HuH-7.5 (cell line): ENCODE measurements at regions not wholly inside any gene's neighbourhood (a gene's known extent, or its start where the extent isn't known, plus 50 kb on each side); places are given as distances from the start of the nearest gene placed in this dataset.

Source experiments
- DNase-seq: peaks from one replicate; pipeline ENCODE4 v3.0.0; 2011; ENCODE audit warnings: low spot score

DNA sequence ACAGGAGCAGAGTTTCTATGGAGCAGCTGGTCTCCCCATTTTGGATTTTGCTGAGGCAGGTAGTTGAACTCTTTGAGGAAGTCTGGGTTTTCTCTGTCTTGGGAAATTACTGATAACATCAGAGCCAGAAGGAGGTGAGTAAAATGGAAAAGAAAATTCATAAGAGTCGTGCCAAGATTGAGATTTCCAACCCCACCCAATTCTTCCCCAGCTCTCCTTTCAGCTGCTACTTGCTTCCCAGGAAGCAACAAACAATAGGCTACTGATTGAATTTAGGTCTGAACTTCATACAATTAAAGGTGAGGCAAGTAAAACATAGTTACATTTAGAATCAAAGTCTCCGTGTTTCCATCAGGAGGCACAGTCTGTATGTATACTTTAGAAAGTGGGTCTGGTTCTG, 54.6 kb upstream of the EOLA2 start:
- DNase-seq, result no peak

DNA sequence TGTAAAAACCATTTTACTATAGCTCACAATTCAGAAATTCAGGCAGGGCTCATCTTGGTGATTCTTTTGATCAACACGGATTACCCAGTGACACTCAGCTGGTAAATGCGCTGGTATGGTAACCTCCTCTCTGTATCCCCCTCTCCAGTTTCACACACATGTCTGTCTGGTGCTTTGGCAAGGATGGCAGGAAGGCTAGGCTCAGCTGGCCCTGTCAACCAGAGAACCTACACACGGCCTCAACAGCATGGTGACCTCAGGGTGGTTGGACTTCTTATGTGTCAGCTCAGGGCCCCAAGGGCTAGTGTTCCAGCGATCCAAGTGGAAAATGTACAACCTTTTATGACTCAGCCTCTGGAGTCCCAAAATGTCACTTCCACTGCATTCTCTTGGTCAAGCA, 55.7 kb upstream of the EOLA2 start:
- DNase-seq, result no peak

- no peak for DNase-seq
Observed at GRCh38 chrX:149996515-149996914, 58.2 kb upstream of the EOLA2 start.

GRCh38 chrX:150005027-150005426, 66.7 kb upstream of the EOLA2 start:
- DNase-seq, result no peak

- no peak for DNase-seq
Observed at GRCh38 chrX:150007356-150007755, 69.1 kb upstream of the EOLA2 start.

DNA sequence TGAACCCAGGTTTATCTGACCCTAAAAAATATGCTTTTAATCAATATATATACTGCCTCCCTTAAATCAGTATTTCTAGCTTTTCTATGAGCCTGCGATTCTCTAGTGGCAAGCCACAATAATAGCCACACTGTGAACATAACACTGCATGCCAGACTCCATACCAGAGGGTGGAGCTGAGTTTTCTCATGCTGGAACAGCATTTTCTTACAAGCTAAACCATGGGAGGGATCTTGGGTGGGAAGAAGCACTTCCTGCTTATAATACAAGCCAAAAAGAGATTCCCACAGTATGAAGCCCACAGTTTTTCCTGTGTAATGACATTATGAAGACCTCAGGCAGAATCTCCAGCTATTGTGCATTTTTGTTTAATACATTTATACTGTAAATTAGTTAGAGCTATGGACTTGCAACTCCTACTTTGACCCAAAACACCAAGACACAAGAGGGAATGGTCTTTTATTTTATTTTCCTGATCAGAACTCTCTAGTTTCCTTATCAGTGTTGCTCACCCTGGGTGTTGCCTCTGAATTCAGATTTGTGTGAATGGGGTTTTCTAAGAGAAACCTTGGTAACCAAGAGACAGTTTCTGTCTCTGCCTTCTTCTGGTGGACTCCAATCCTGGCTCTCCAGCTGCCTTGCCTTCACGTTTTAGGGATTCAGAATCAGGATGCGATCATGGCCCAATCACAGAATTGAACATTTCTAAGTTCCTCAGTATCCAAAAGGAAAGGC, 74.5 kb upstream of the EOLA2 start:
- DNase-seq, result no peak

GRCh38 chrX:150014525-150014924, 76.2 kb upstream of the EOLA2 start:
- no peak for DNase-seq

GRCh38 chrX:150017868-150018267, 79.6 kb upstream of the EOLA2 start:
- DNase-seq, result no peak

GRCh38 chrX:150018931-150019361, 80.7 kb upstream of the EOLA2 start:
- no peak for DNase-seq

GRCh38 chrX:150028692-150029091, 90.4 kb upstream of the EOLA2 start:
- no peak for DNase-seq

DNA sequence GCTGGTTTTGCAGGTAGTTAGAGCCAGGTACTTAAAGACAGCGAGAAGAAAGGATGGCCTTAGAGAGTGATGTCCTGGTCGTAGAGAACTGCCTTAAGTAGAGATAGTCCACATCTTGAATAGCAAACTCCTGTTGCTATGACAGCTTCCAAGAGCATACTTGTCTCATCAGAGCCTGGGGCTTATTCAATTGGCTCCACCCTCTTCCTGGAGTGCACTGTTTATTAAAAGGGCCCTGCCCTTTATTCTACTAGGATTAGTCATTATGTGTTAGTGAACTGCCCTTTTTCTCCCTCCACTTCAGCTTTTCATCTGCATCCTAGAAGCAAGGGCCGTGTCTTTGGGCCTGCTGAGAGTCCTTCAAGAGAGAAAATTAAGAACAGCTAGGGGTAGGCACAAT, 94.5 kb upstream of the EOLA2 start:
- no peak for DNase-seq

GRCh38 chrX:150034788-150035187, 96.5 kb upstream of the EOLA2 start:
- no peak for DNase-seq

DNA sequence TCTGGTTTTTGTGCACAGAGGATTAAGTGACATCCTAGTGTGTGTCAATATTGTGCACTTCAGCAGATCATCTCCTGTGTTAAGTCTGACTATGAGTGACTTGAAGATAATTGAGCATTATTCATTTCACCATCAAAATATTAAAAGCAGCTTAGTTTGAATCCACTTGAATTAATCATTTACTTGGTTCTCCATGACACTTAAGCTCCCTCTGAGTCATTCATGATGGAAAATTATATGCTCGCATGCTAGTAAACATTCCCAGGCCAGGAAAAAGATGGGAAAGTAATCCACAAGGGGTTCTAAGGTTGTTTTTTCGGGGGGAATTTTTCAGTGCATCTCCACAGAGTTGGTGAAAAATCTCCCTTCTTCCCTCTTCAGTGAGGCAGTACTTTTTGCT, 97.2 kb upstream of the EOLA2 start:
- no peak for DNase-seq

DNA sequence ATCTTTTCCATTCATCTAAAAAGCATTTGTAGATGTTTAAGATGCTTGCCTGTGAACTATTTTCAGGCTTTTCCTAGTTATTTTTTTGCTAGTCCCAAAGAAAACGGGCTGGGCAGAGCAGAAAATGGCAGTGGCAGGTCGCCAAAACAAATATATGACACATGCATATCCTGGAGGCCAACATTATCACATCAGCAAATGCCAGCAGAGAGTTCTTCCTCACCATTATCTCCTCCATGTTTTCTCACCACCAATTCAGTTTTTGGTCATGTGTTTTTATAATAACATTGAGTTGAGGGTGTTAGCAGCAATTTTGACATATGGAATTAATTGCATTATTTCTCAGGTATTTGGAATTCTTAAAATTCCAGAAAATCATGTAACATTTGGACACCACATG, 97.9 kb upstream of the EOLA2 start:
- DNase-seq, result no peak

DNA sequence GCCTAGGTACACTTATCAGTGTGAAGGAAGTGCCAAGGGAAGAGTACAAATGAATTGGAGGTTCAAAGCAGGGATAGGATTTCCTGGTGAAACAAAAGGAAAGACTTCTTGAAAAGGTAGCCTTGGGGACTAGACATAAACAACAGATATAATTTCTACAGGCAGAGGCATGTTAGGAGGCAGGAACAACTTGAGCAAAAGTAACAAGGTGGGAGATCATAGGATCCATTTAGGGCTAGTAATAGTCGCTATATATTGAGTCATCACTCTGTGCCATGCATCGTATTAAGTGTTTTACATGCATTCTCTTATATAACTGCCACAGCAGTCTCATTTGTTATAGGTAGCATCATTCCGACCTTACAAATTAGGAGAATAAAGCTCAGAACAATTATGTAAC, 98.3 kb upstream of the EOLA2 start:
- no peak for DNase-seq

- DNase-seq, result no peak
Observed at GRCh38 chrX:150037041-150037440, 98.8 kb upstream of the EOLA2 start.

DNA sequence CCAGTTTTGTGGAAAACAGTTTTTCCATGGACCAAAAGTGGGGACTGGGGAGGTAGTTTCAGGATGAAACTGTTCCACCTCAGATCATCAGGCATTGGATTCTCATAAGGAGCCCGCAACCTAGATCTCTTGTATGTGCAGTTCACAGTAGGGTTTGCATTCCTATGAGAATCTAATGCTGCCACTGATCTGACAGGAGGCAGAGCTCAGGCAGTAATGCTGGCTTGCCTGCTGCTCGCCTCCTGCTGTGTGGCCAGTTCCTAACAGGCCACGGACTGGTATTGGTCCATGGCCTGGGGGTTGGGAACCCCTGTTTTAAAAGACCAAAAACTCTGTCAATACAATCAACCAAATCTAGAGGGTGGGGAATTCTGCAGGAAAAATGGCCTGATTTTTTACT, 100.0 kb upstream of the EOLA2 start:
- no peak for DNase-seq

DNA sequence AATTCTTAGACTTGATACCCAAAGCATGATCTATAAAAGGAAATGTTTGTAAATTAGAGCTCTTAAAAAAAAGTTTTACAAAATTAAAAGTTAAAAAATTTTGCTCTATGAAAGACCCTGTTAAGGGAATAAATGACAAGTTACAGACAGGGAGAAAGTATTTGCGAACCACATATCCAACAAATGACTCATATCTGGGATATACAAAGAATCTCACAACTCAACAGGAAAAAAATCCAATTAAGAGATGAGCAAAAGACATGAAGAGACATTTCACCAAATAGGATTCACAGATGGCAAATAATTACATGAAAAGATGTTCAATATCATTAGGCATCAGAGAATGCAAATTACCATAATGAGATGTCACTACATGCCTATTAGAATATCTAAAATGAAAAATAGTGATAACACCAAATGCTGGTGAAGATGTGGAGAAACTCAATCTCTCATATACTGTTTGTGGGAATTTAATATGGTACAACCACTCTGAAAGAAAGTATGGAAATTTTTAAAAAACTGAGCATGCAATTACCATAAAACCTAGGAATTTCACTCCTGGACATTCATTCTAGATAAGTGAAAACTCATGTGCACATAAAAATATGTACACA, 100.8 kb upstream of the EOLA2 start:
- no peak for DNase-seq

DNA sequence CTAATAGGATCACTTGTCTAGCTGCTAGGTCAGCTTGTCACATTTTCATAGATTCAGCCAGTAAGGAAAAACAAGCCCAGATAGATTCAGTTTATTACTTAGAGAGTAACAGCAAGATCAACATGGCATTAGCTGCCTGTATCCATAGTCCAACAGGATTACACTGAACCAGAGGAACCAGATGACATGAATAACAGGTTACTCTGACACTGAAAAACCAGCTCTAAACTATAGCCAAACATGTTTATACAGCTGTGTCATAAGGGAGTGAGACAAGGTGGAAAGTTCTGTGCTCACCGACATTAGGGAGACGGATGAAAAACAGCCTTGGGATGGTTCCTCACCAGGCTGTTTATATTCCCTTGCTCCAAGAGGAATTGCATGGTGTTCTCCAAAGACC, 102.9 kb upstream of the EOLA2 start:
- no peak for DNase-seq

GRCh38 chrX:150044556-150044955, 106.3 kb upstream of the EOLA2 start:
- DNase-seq, result no peak

DNA sequence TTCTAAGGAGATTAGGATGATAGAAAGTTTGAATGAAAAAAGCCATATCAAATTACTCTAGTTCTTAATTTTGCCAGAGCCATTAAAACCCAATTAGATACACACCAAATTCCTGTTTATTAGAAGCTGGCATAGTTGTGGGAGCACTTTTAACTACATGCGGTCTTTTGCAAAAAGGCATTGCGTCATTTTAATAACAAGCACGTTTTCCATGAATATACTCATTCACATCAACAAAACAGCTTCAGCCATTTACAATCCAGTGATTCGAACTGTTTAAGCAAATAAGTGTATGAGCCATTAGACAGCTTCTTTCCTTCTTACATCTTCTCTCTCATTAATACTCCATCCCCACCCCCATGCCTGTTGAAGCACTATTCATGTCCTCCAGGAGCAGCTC, 109.5 kb upstream of the EOLA2 start:
- DNase-seq, result no peak

DNA sequence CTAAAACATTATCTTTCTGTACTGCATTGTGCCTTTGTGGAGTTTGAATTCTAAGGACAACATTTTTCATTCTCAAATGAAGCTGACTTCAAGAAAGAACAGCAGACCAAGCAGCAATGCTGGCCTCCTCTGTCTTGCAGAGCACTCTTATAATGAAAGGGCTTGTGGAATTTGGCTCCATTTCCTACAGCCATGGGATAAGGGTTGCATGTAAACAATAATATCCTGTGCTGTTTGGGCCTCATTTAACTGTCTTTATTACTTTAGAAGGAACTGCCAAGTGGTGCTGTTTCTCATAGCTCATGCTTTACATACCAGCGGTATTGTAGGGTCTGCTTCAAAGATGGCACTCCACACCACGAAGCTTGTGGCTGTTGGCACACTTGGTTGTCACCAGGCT, 111.4 kb upstream of the EOLA2 start:
- DNase-seq, result no peak

GRCh38 chrX:150050387-150050786, 112.1 kb upstream of the EOLA2 start:
- no peak for DNase-seq

DNA sequence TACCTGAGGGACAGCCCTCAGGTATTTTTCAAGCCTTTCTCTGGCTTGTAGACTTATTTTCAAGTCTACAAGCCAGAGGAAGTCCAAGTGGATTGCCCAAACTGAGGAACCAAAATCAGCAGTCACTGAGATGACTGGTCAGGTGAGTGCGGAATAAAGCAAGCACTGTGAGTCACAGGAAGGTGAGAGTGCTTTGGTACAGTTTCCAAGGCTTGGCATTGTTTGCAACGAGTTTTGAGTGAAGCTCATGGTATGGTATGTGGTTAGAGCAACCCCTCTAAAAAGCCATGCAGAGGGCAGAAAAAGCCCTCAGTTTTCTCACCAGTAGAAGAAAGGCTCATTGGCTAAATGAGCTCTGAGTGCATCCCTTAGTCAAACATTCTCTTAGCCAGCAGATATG, 112.8 kb upstream of the EOLA2 start:
- no peak for DNase-seq
